Chondrocyte (in vitro differentiated cells): ENCODE measurements at regions not wholly inside any gene's neighbourhood (a gene's known extent, or its start where the extent isn't known, plus 50 kb on each side); places are given as distances from the start of the nearest gene placed in this dataset.

Experiments
- DNase-seq: peaks from one replicate; pipeline ENCODE4 v3.0.0; 2021; ENCODE audit warnings: mixed read lengths, low spot score
- H3K27ac Mint-ChIP-seq: one replicate; pipeline ENCODE4 v1.8.0; 2021; ENCODE audit warnings: mild to moderate bottlenecking, moderate library complexity, mixed read lengths; ENCODE audit not compliant: unreplicated experiment
- H3K27me3 Mint-ChIP-seq: 2 replicates; pipeline ENCODE4 v1.8.0; 2021; ENCODE audit warnings: low read depth, mixed read lengths
- H3K36me3 Mint-ChIP-seq: 2 replicates; pipeline ENCODE4 v1.8.0; 2021; ENCODE audit warnings: low read depth, mixed read lengths
- H3K4me1 Mint-ChIP-seq: 2 replicates; pipeline ENCODE4 v1.8.0; 2021; ENCODE audit warnings: low read depth, mild to moderate bottlenecking, mixed read lengths
- H3K4me3 Mint-ChIP-seq: one replicate; pipeline ENCODE4 v1.8.0; 2021; ENCODE audit warnings: mild to moderate bottlenecking, moderate library complexity, mixed read lengths; ENCODE audit not compliant: unreplicated experiment
- H3K9me3 Mint-ChIP-seq: 2 replicates; pipeline ENCODE4 v1.8.0; 2021; ENCODE audit warnings: low read depth, mixed read lengths
- TF ChIP-seq, protein P1 (sequence below): fragments of 200-600 bp; sonication (generic); IDR thresholded peaks from 2 replicates; pipeline ENCODE4 v1.5.0; 2021; ENCODE audit warnings: antibody characterized with exemption, mild to moderate bottlenecking, moderate library complexity

DNA sequence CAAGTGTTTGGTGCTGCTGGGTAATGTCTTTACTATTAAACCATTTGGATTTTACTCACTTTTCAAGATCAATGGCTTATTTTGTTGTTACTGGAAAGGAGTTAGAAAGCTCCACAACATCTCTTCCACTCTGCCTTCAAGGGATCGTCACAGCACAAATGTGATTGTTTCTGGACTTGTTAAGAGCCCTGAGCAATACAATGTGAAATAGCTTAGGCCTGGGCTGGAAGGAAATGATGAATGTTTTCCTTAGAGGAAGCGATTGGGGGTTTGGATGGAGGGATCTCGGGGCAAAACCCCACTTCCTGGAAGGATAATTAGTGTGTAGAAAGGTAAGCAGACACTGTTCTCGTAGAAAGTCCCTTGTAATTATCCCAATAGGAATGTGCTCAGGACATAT, 59.3 kb upstream of the MYO10 start:
- Mint-ChIP-seq H3K4me1 (peaks cover 41% of the 10 kb centered on the region), H3K36me3 (no peaks in the 10 kb centered on the region), H3K27me3 (no peaks in the 10 kb centered on the region), H3K4me3 (no peak overlapping the region), H3K27ac (no peak overlapping the region), H3K9me3 (no peaks in the 10 kb centered on the region)
- TF ChIP-seq, protein P1, sequence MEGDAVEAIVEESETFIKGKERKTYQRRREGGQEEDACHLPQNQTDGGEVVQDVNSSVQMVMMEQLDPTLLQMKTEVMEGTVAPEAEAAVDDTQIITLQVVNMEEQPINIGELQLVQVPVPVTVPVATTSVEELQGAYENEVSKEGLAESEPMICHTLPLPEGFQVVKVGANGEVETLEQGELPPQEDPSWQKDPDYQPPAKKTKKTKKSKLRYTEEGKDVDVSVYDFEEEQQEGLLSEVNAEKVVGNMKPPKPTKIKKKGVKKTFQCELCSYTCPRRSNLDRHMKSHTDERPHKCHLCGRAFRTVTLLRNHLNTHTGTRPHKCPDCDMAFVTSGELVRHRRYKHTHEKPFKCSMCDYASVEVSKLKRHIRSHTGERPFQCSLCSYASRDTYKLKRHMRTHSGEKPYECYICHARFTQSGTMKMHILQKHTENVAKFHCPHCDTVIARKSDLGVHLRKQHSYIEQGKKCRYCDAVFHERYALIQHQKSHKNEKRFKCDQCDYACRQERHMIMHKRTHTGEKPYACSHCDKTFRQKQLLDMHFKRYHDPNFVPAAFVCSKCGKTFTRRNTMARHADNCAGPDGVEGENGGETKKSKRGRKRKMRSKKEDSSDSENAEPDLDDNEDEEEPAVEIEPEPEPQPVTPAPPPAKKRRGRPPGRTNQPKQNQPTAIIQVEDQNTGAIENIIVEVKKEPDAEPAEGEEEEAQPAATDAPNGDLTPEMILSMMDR, result no peak
- no peak for DNase-seq

DNA sequence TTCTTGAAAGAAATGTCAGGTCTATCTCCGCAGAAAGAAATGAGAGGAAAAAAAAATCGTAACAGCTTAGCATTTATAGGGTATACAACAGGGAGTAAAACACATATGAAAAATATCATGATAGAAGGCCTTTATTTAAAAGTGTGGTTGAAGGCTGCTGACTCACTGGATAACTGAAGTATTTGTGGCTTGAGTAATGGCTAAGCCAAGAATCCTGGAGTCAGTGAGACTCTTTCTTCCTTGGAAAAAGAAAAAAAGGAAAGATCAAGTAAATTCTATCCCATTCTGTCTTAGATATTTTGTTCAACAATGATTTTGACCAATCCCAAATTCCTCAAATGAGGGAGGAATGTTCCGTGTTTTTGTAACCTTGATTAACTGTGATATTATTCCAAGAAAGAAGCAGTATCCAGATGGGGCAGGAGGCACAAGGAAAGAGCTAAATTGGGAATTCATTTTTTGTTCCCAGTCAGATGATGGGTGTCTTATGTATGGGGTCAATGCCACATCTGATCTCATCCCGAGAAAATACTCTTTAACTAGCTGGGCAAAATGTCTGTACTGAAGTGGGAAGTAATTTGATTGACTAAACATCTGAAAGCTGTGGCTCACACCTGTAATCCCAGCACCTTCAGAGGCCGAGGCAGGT, 64.3 kb upstream of the MYO10 start:
- Mint-ChIP-seq H3K4me1 (peaks cover 44% of the 10 kb centered on the region), H3K9me3 (no peaks in the 10 kb centered on the region), H3K36me3 (no peaks in the 10 kb centered on the region), H3K4me3 (no peak overlapping the region), H3K27me3 (no peaks in the 10 kb centered on the region), H3K27ac (peak overlapping the region; percentile 94)
- no peak for DNase-seq
- TF ChIP-seq, protein P1, result no peak

DNA sequence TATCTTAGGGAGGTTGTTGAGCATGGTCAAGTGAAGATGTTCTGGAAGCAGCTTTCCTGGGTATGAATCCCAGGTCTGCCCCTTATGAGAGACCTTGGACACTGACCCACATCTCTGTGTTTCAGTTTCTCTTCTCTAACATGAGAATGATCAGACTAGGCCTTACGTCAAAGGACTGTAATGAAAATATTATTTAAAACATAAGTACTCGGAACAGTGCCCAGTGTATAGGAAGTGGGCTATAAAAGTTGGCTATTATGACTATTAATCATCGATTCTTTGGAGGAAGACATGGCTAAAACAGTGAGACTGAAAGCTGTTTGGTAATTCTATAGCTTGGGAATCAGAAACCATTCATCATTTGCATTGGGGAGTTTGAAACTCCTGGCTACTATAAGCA, 65.3 kb upstream of the MYO10 start:
- DNase-seq, result no peak
- H3K27me3 Mint-ChIP-seq, result no peaks in the 10 kb centered on the region
- peaks cover 42% of the 10 kb centered on the region for H3K4me1 Mint-ChIP-seq
- peak overlapping the region; percentile 94 for H3K27ac Mint-ChIP-seq
- no peaks in the 10 kb centered on the region for H3K9me3 Mint-ChIP-seq
- TF ChIP-seq, protein P1, result no peak
- no peak overlapping the region for H3K4me3 Mint-ChIP-seq
- H3K36me3 Mint-ChIP-seq, result no peaks in the 10 kb centered on the region

DNA sequence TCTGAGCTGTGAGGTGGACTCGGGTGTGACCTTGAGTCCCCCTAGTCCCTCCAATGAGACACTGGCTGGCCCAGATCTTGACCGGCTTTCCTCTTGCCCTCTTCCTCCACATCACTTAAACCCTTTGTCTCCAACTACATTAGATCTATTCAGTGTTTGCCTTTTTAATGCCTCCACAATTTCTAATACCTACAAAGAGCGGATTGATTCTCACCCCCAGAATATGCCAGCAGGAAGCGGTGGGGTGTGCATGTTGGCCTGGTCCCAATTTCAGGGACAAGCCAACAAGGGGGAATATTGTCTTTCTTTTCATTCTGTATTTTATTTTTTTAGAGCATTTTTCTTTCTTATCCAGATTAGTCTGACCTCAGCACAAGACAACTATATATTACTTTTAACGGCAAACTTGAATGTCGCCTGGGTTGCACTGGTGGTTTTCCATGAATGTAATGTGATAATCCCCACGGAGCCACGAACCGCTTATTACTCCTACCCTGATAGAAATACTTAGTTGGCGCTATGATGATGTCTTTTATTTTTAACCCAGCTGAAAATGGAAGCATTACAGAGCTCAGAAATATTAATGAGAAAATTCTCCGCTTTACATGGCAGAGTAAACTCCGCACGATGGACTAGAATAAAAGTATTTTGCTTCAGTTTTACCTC, 68.5 kb upstream of the MYO10 start:
- DNase-seq, result no peak
- Mint-ChIP-seq H3K9me3 (no peaks in the 10 kb centered on the region), H3K27ac (peak overlapping the region; percentile 83), H3K4me3 (no peak overlapping the region), H3K27me3 (no peaks in the 10 kb centered on the region), H3K36me3 (no peaks in the 10 kb centered on the region), H3K4me1 (peaks cover 38% of the 10 kb centered on the region)
- TF ChIP-seq, protein P1, result no peak

DNA sequence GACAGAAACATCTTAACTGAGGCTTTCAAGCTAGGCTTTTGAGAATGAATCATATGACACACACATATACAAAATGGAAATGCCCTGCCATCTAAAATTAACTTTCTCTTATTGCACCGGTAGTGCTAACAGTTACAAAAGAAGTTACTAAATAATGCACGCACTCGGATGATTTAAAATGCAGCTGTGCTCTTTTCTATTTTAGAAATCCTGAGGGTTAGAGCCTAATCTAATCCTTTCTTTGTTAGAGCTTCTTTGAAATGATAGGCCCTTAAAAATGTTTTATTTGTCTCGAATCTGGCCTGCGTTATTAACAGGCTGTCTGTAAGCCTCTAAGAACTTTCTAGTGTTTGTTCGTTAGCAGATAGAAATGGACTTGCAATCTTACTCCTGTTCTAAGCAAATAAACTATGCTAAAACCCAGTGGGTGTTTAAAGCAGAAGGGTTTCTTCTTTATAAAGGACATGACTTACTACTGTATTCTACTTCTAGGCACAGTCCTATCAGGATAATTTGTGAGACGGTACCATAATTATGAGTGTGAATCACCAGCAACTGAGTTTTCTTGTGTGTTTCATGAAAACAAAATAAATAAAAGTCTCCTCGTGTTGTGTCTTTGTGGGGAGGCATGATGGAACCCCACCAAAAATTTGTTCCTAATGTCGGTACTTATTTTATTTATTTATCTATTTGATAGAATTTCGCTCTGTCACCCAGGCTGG, 69.2 kb upstream of the MYO10 start:
- no peaks in the 10 kb centered on the region for H3K36me3 Mint-ChIP-seq
- H3K4me1 Mint-ChIP-seq, result peaks cover 34% of the 10 kb centered on the region
- no peaks in the 10 kb centered on the region for H3K9me3 Mint-ChIP-seq
- H3K4me3 Mint-ChIP-seq, result no peak overlapping the region
- TF ChIP-seq, protein P1, result no peak
- peak overlapping the region; percentile 83 for H3K27ac Mint-ChIP-seq
- DNase-seq, result no peak
- H3K27me3 Mint-ChIP-seq, result no peaks in the 10 kb centered on the region
